IPS DF 6.9 (cell line): ENCODE measurements at regions not wholly inside any gene's neighbourhood (a gene's known extent, or its start where the extent isn't known, plus 50 kb on each side); places are given as distances from the start of the nearest gene placed in this dataset.

Experiments
- DNase-seq: peaks from one replicate; pipeline ENCODE4 v3.0.0-alpha.2; 2013; ENCODE audit warnings: low read depth, low spot score
- H3K27ac ChIP-seq: one replicate; pipeline ENCODE4 v1.5.1; 2013; ENCODE audit warnings: low read length, control low read depth
- H3K27me3 ChIP-seq: 2 replicates; pipeline ENCODE4 v1.6.1; 2013; ENCODE audit warnings: mild to moderate bottlenecking, low read length; ENCODE audit not compliant: control insufficient read depth, insufficient read depth
- H3K36me3 ChIP-seq: 2 replicates; pipeline ENCODE4 v1.6.1; 2013; ENCODE audit warnings: low read length; ENCODE audit not compliant: control insufficient read depth, insufficient read depth
- H3K4me1 ChIP-seq: 2 replicates; pipeline ENCODE4 v1.6.1; 2013; ENCODE audit warnings: low read length; ENCODE audit not compliant: control insufficient read depth, insufficient read depth
- H3K4me3 ChIP-seq: 2 replicates; pipeline ENCODE4 v1.5.1; 2013; ENCODE audit warnings: mild to moderate bottlenecking, low read length
- H3K9me3 ChIP-seq: 2 replicates; pipeline ENCODE4 v1.6.1; 2013; ENCODE audit warnings: low read length, inconsistent platforms; ENCODE audit not compliant: control insufficient read depth, insufficient read depth
- WGBS: extraction: QIAGEN DNeasy Blood & Tissue Kit; methylation state at CpG from one replicate; pipeline ENCODE4 v1.1.7; 2013; ENCODE audit warnings: mixed read lengths, missing lambda C conversion rate; ENCODE audit not compliant: insufficient read length, insufficient coverage; 5-methylcytosine and 5-hydroxymethylcytosine counted together

DNA sequence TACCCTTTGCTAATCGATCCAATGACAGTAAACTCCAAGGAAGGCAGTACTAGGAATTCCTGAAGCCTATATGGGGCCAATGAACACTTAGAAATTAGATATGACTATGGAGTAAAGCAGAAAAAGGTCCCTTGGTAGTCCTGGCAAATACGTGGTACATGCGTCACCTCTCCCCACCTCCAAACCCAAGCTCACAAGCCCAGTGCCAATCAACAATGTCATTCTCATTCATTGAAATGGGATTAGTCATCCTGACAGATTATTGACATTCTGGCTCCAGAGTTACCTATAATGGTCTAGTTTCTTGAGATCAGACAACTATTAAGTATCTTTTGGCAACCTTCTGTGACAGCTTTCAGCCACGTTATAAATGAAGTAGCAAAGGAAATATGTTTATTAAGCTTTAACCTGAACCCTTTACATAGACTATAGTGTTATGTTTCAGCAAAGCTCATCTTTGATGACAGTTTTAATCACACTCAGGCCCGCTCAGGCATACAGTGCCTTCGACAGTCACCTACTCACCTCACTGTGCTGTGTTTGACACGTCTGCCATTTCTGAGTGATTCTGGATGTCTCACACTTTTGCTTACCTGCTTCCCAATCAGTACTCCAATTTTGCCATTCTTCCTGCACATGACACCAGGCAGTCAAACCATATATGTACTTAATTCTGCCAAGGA lies 69.6 kb upstream of the ADO start:
- WGBS, result no CpG with 5 or more reads among the region's 7 CpGs
- no peak for DNase-seq
- H3K27ac ChIP-seq, result no peak overlapping the region

DNA sequence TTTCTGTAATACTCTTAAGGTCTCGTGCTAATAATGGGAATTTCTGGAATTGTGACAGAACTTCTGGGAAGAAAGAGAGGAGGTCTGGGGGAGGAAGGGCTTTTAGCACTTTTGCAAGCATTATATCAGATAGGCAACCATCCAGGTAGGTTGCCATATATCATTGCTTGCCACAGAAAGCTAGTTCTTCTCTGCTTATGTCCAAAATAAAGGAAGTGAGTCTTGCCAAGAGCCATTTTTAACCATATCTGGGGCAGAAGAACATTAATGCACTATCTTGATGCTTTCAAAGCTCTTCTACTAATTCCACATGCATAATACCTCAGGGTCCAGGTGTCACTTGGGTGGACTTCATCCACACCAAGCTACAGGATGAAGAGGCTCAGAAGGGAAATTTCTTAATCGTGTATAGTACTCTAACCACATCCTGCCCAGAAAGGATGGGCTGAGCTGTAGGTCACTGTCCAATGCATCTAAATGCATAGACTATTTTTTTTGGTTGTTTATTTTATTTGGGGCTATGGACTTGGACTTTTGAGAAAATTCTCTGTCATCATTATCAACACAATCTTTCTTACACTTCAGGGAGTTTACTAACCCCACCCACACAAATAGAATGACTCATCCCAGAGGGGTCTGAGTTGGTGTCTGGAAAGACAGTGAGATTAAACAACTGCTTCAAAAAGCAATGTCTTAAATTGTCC lies 68.9 kb upstream of the ADO start:
- H3K4me1 ChIP-seq, result no peaks in the 10 kb centered on the region; the same call in 1 of the 2 replicates
- WGBS, result no CpG with 5 or more reads among the region's 2 CpGs
- no peaks in the 10 kb centered on the region for H3K9me3 ChIP-seq
- DNase-seq, result no peak
- no peak overlapping the region for H3K4me3 ChIP-seq
- no peak overlapping the region for H3K27ac ChIP-seq
- no peaks in the 10 kb centered on the region for H3K36me3 ChIP-seq
- no peaks in the 10 kb centered on the region for H3K27me3 ChIP-seq

More for the DNA sequence above, 69.6 kb upstream of the ADO start:
- Histone ChIP-seq H3K27me3 (no peaks in the 10 kb centered on the region), H3K4me3 (no peak overlapping the region), H3K4me1 (no peaks in the 10 kb centered on the region; the same call in 1 of the 2 replicates), H3K36me3 (no peaks in the 10 kb centered on the region), H3K9me3 (no peaks in the 10 kb centered on the region)

DNA sequence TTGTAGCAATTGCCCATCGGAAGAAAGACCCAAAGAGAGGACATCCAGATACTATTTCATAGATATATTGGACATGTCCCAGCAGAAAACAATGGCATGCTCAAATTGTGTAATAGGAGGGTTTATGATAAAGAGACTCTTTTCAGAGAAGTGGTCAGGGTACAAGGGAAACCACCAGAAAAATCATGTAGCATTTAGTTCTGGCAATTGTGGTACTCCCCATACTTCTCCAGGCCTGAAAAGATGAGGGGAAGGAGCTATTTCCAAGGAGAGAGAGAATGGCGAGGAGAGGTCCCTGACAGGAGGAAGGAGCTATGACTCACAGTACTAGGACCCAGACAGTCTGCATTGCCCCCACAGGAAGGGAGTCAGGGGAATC lies 68.4 kb upstream of the ADO start:
- H3K36me3 ChIP-seq, result no peaks in the 10 kb centered on the region
- H3K27me3 ChIP-seq, result no peaks in the 10 kb centered on the region
- no peak overlapping the region for H3K4me3 ChIP-seq
- no peaks in the 10 kb centered on the region; the same call in 1 of the 2 replicates for H3K4me1 ChIP-seq
- no CpG with 5 or more reads among the region's 2 CpGs for WGBS
- no peaks in the 10 kb centered on the region for H3K9me3 ChIP-seq
- no peak for DNase-seq
- H3K27ac ChIP-seq, result no peak overlapping the region

- Histone ChIP-seq H3K36me3 (no peaks in the 10 kb centered on the region), H3K27ac (no peak overlapping the region), H3K4me3 (no peak overlapping the region), H3K9me3 (no peaks in the 10 kb centered on the region), H3K4me1 (no peaks in the 10 kb centered on the region; the same call in 1 of the 2 replicates), H3K27me3 (no peaks in the 10 kb centered on the region)
- no peak for DNase-seq
- WGBS, result no CpG with 5 or more reads among the region's 3 CpGs
These were observed 65.6 kb upstream of the ADO start for GRCh38 chr10:62738916-62739315.

DNA sequence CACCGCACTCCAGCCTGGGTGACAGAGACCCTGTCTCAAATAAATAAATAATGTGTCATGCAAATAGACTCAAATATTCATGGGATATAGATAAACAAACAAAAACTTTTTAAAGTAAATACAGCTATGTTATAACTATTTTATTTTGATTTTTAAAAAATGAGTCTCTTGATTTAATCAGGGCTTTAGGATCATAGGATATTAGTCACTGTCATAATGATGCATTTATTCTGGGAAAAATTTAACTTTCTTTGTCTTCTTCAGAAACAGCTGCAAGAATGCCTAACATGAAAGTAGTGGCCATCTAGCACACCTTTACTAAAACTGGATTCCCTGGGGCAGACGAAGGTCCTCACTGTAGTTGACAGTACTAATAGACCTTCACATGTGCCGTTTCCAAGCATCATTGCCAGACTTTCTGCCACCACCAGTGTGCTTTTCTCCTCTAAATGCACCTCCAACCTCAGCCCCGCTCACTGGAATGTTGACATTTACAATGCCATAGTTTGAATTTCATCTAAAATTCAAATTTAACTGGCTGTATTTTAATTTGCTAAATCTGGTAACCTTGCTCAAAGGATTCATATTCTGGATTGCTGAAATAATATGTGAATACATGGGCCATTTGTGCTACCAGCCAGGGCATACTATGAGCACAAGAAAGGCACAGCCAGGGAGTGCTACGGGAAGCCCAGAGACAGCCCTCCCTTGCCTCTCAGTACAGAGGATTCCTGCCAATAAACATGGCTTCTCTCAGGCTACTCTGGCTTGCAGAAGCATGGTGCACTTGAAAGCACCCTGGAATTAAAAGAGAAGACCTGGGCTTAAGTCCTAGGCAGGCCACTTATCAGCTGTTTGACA lies 63.4 kb upstream of the ADO start:
- Histone ChIP-seq H3K36me3 (no peaks in the 10 kb centered on the region), H3K9me3 (no peaks in the 10 kb centered on the region), H3K27ac (no peak overlapping the region), H3K27me3 (no peaks in the 10 kb centered on the region), H3K4me3 (no peak overlapping the region), H3K4me1 (no peaks in the 10 kb centered on the region; the same call in 1 of the 2 replicates)
- no CpG with 5 or more reads among the region's 5 CpGs for WGBS
- DNase-seq, result no peak

- no CpG with 5 or more reads among the region's 7 CpGs for WGBS
- H3K27me3 ChIP-seq, result no peaks in the 10 kb centered on the region
- H3K36me3 ChIP-seq, result no peaks in the 10 kb centered on the region
- no peak for DNase-seq
- no peaks in the 10 kb centered on the region for H3K9me3 ChIP-seq
- no peaks in the 10 kb centered on the region for H3K4me1 ChIP-seq
- H3K27ac ChIP-seq, result no peak overlapping the region
- no peak overlapping the region for H3K4me3 ChIP-seq
These were observed 62.5 kb upstream of the ADO start for GRCh38 chr10:62741996-62742395.

GRCh38 chr10:62742536-62743061 lies 61.9 kb upstream of the ADO start:
- no peaks in the 10 kb centered on the region for H3K9me3 ChIP-seq
- H3K4me1 ChIP-seq, result no peaks in the 10 kb centered on the region
- no peaks in the 10 kb centered on the region for H3K36me3 ChIP-seq
- no peak for DNase-seq
- no peak overlapping the region for H3K27ac ChIP-seq
- H3K4me3 ChIP-seq, result no peak overlapping the region
- H3K27me3 ChIP-seq, result no peaks in the 10 kb centered on the region
- WGBS, result no CpG with 5 or more reads among the region's 6 CpGs

DNA sequence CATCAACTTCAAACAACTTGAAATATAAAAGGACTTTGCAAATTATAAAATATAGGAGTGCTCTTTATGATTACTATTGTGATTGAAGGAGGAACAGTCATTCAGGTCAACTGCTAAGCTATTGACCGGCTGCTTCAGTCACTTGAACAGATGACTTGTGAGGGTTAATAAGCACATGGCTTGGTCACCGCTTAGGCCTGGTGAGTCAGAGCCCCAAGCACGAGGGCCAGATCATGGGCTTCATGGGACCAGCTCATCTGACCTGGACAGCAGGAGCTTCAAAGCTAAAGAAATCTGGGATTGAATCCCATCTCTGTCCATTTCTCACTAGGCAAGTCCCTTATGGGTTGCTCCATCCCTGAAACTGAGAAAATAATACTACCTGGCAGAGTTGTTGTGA lies 60.4 kb upstream of the ADO start:
- H3K36me3 ChIP-seq, result no peaks in the 10 kb centered on the region
- no peaks in the 10 kb centered on the region for H3K27me3 ChIP-seq
- WGBS, result no CpG with 5 or more reads among the region's 3 CpGs
- H3K4me3 ChIP-seq, result no peak overlapping the region
- H3K9me3 ChIP-seq, result no peaks in the 10 kb centered on the region
- no peak for DNase-seq
- no peak overlapping the region for H3K27ac ChIP-seq
- H3K4me1 ChIP-seq, result no peaks in the 10 kb centered on the region

DNA sequence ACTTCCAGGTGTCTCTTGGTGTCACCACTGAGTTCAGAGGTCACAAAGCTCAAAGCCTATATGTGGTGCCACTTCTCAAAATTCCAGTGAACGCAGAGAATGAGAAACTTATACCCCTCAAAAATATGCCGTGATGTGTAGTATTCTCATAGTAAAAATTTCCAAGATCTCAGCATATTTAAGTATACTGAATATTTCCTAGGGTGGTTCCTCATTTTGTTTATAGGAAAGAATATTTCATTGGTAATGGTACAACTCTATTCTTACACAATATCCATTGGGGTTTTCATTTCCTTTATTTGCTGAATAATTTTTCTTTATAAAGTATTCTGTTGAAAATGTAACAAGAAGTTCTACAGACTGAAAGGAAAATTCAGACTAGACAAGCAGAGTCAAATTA lies 58.9 kb upstream of the ADO start:
- Histone ChIP-seq H3K4me3 (no peak overlapping the region), H3K27me3 (no peaks in the 10 kb centered on the region), H3K36me3 (no peaks in the 10 kb centered on the region), H3K9me3 (no peaks in the 10 kb centered on the region), H3K4me1 (no peaks in the 10 kb centered on the region), H3K27ac (no peak overlapping the region)
- WGBS, result no CpG with 5 or more reads among the region's 2 CpGs
- DNase-seq, result no peak

DNA sequence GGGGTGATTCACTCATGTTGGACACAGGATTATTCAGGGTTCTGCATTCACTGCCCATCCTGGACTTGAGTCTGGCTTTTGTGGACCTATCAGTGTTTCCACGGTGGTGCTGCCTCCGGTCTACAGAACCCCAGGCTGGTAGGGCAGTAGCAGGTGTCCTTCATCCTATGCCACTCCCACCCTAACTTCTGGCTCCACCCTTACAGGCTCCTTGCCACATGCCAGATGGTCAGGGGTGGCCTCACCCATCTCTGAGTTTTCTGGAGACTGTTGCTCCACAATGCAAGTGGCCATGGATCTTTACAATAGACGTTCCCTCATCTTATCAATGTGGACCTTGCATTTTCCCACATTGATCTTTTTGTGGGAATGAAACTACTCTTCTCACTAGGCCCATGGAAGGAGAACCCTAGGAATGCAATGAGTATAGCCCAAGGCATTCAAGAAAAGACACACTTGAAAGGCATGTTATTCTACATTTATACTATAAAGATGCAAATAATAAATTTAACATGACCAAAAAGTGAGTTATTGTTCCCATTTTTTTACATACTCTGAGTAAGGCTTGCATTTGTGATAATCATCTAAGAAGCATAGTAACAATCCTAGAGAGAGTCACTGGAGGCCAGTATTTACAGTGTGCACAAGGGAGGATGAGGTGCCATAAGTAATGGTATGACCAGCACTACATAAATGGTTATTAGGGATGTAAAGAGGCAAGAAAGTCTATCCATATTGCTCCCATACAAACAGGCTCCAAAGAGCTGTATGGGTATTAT lies 57.4 kb upstream of the ADO start:
- WGBS, result no CpG with 5 or more reads among the region's 3 CpGs
- no peaks in the 10 kb centered on the region for H3K36me3 ChIP-seq
- H3K27ac ChIP-seq, result no peak overlapping the region
- no peak overlapping the region for H3K4me3 ChIP-seq
- no peaks in the 10 kb centered on the region for H3K4me1 ChIP-seq
- H3K9me3 ChIP-seq, result no peaks in the 10 kb centered on the region
- DNase-seq, result no peak
- H3K27me3 ChIP-seq, result no peaks in the 10 kb centered on the region
